C4-2B (cell line): ENCODE measurements at regions not wholly inside any gene's neighbourhood (a gene's known extent, or its start where the extent isn't known, plus 50 kb on each side); places are given as distances from the start of the nearest gene placed in this dataset.

ENCODE experiments used
- H3K27ac ChIP-seq: fragments of 450-650 bp; 2 replicates; pipeline ENCODE4 v1.5.1; 2017
- CTCF ChIP-seq: fragments of 450-650 bp; conservative IDR thresholded peaks from 2 replicates; pipeline ENCODE4 v1.5.1; 2017; ENCODE audit warnings: mild to moderate bottlenecking
- ZFX ChIP-seq: fragments of 450-650 bp; IDR thresholded peaks from 2 replicates; pipeline ENCODE4 v1.6.1; 2017

- H3K27ac ChIP-seq: no peak overlapping the region
- TF ChIP-seq CTCF (no peak), ZFX (no peak)
Measured at GRCh38 chr3:117580806-117581205, 871.2 kb downstream of the TUSC7 start.

GRCh38 chr3:117586161-117586560 is 876.6 kb downstream of the TUSC7 start:
- TF ChIP-seq ZFX: no peak
- TF ChIP-seq CTCF: no peak
- no peak overlapping the region for H3K27ac ChIP-seq

- TF ChIP-seq ZFX: no peak
- TF ChIP-seq CTCF: no peak
- H3K27ac ChIP-seq: no peak overlapping the region
Measured at GRCh38 chr3:117587416-117587815, 877.8 kb downstream of the TUSC7 start.

- TF ChIP-seq ZFX (no peak), CTCF (no peak)
- no peak overlapping the region for H3K27ac ChIP-seq
Measured at GRCh38 chr3:117589454-117589853, 879.9 kb downstream of the TUSC7 start.

GRCh38 chr3:117595615-117596014 is 886.0 kb downstream of the TUSC7 start:
- H3K27ac ChIP-seq: no peak overlapping the region
- TF ChIP-seq CTCF (no peak), ZFX (no peak)

- no peak for TF ChIP-seq ZFX
- no peak for TF ChIP-seq CTCF
- no peak overlapping the region for H3K27ac ChIP-seq
Measured at GRCh38 chr3:117596503-117596902, 886.9 kb downstream of the TUSC7 start.

- no peak for TF ChIP-seq ZFX
- TF ChIP-seq CTCF: no peak
- no peak overlapping the region for H3K27ac ChIP-seq
Measured at GRCh38 chr3:117597865-117598264, 888.3 kb downstream of the TUSC7 start.
